Adrenal gland (tissue), 9 donors: ENCODE measurements at regions not wholly inside any gene's neighbourhood (a gene's known extent, or its start where the extent isn't known, plus 50 kb on each side); places are given as distances from the start of the nearest gene placed in this dataset.

Source experiments
- DNase-seq, 7 donors: peaks; one replicate each; pipeline ENCODE4 v3.0.0-alpha.2; 2019 to 2020
- H3K27ac ChIP-seq, 5 donors: fragments of 200-600 bp; sonication (generic) in 4 of 5; 1 replicate in 3 of 5; 2 replicates in 2 of 5; pipeline versions ENCODE4 v1.5.1 to v1.8.0; 2016 to 2020; ENCODE audit warnings: mild to moderate bottlenecking in 1 of 5
- H3K27me3 ChIP-seq: fragments of 200-600 bp; 2 replicates; pipeline ENCODE4 v1.8.0; 2021
- H3K36me3 ChIP-seq, 2 donors: fragments of 200-600 bp; replicated peaks in 1 of 2; 1 replicate in 1 of 2; 2 replicates in 1 of 2; pipeline versions ENCODE4 v1.5.1 to v1.8.0; 2018 to 2022
- H3K4me1 ChIP-seq, 2 donors: fragments of 200-600 bp; replicated peaks in 1 of 2; 1 replicate in 1 of 2; 2 replicates in 1 of 2; pipeline versions ENCODE4 v1.5.1 to v1.8.0; 2018 to 2021
- H3K4me3 ChIP-seq, 4 donors: fragments of 200-600 bp; sonication (generic) in 3 of 4; one replicate each; pipeline ENCODE4 v1.5.1; 2016 to 2018
- H3K9me3 ChIP-seq, 3 donors: fragments of 200-600 bp; sonication (generic) in 1 of 3; replicated peaks in 1 of 3; 1 replicate in 2 of 3; 2 replicates in 1 of 3; pipeline versions ENCODE4 v1.5.1 to v1.8.0; 2016 to 2021
- POLR2A ChIP-seq, 2 donors: fragments of 450-650 bp; IDR thresholded peaks; one replicate each; pipeline ENCODE4 v1.6.1; 2017; ENCODE audit warnings: antibody characterized with exemption in 2 of 2, mild to moderate bottlenecking in 2 of 2, moderate library complexity in 1 of 2
- WGBS, 4 donors: extraction: QIAGEN DNeasy Blood & Tissue Kit in 2 of 4; methylation state at CpG; one replicate each; pipeline versions ENCODE4 v1.1.5 to v1.1.7; 2013 to 2017; 5-methylcytosine and 5-hydroxymethylcytosine counted together
- intact Hi-C, 2 donors: fragments of 100-400 bp; cut with DNase I; formaldehyde crosslinking; loops; one replicate each; pipeline versions ENCODE4 v1.14.1 to v1.15.0; 2022 to 2023
- TF ChIP-seq, protein P1 (sequence below), 6 experiments: fragments of 450-650 bp in 4 of 6; fragments of 200-600 bp in 2 of 6; sonication (generic) in 1 of 6; IDR thresholded peaks; 1 replicate in 5 of 6; 2 replicates in 1 of 6; pipeline versions ENCODE4 v1.5.1 to v1.8.0; 2016 to 2021; ENCODE audit warnings: antibody characterized with exemption in 6 of 6, mild to moderate bottlenecking in 2 of 6, moderate library complexity in 1 of 6
- donor health status: healthy with polysubstance abuse.
- donor health status: Bipolar disorder and iron deficiency.
- donor health status: DM: yes; HTN: yes; CAD: no.
- donor health status: DM: no; HTN: no; CAD: no.
- donor health status: DM: no; HTN: no; CAD: no.

- WGBS, 4 donors: 72 to 78% methylated on average over 2 of the region's 2 CpGs; no CpG with 5 or more reads in 2 of the 4 donors
- no peak for DNase-seq
- intact Hi-C loops: no loop called here
Measured at GRCh38 chrY:7966916-7967315, 1055.4 kb upstream of the AMELY start.

DNA sequence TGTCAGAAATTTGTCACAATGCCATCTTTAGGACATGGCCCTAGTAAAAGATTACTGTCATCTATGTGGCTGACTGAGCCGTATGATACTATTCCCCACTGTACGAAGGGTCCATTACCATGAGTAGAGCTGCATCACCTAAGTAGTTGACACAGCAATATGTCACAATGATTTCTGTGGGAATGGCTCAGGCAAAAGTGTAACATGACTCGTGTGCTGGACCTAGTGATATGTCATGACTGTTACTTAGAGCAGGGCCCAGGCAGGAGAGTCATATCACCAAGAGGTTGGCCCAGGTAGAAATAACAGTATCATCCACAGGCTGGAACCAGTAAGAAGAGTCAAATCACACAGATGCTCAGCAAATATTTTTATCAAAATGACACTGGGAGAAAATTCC, 1051.8 kb upstream of the AMELY start:
- Histone ChIP-seq H3K4me3 (no peak overlapping the region), H3K27me3 (no peaks in the 10 kb centered on the region), H3K4me1 (no peaks in the 10 kb centered on the region), H3K27ac (no peak overlapping the region), H3K9me3 (no peaks in the 10 kb centered on the region), H3K36me3 (no peaks in the 10 kb centered on the region)
- intact Hi-C loops: no loop called here
- TF ChIP-seq, protein P1, sequence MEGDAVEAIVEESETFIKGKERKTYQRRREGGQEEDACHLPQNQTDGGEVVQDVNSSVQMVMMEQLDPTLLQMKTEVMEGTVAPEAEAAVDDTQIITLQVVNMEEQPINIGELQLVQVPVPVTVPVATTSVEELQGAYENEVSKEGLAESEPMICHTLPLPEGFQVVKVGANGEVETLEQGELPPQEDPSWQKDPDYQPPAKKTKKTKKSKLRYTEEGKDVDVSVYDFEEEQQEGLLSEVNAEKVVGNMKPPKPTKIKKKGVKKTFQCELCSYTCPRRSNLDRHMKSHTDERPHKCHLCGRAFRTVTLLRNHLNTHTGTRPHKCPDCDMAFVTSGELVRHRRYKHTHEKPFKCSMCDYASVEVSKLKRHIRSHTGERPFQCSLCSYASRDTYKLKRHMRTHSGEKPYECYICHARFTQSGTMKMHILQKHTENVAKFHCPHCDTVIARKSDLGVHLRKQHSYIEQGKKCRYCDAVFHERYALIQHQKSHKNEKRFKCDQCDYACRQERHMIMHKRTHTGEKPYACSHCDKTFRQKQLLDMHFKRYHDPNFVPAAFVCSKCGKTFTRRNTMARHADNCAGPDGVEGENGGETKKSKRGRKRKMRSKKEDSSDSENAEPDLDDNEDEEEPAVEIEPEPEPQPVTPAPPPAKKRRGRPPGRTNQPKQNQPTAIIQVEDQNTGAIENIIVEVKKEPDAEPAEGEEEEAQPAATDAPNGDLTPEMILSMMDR (IDR thresholded peaks at IDR 0.05): no peak
- TF ChIP-seq POLR2A (IDR thresholded peaks at IDR 0.05): no peak
- 66 to 79% methylated on average over 2 to 3 of the region's 3 CpGs; no CpG with 5 or more reads in 2 of the 4 donors for WGBS, 4 donors
- DNase-seq: no peak

More at GRCh38 chrY:7966916-7967315, 1055.4 kb upstream of the AMELY start:
- no peaks in the 10 kb centered on the region for H3K9me3 ChIP-seq
- H3K36me3 ChIP-seq: no peaks in the 10 kb centered on the region
- no peak overlapping the region for H3K27ac ChIP-seq
- no peaks in the 10 kb centered on the region for H3K27me3 ChIP-seq
- H3K4me3 ChIP-seq: no peak overlapping the region
- no peaks in the 10 kb centered on the region for H3K4me1 ChIP-seq
- TF ChIP-seq, protein P1 (IDR thresholded peaks at IDR 0.05): no peak
- TF ChIP-seq POLR2A (IDR thresholded peaks at IDR 0.05): no peak

- no peaks in the 10 kb centered on the region for H3K4me1 ChIP-seq
- no peaks in the 10 kb centered on the region for H3K36me3 ChIP-seq
- no peaks in the 10 kb centered on the region for H3K27me3 ChIP-seq
- 80 to 90% methylated on average over 1 of the region's 1 CpG; no CpG with 5 or more reads in 2 of the 4 donors for WGBS, 4 donors
- TF ChIP-seq, protein P1 (IDR thresholded peaks at IDR 0.05): no peak
- TF ChIP-seq POLR2A (IDR thresholded peaks at IDR 0.05): no peak
- H3K27ac ChIP-seq: no peak overlapping the region
- no peak overlapping the region for H3K4me3 ChIP-seq
- no peaks in the 10 kb centered on the region for H3K9me3 ChIP-seq
- intact Hi-C loops: no loop called here
- DNase-seq: no peak
Measured at GRCh38 chrY:7962350-7962749, 1050.8 kb upstream of the AMELY start.

GRCh38 chrY:7961811-7962210, 1050.3 kb upstream of the AMELY start:
- 74 to 86% methylated on average over 1 to 2 of the region's 2 CpGs; no CpG with 5 or more reads in 2 of the 4 donors for whole genome bisulfite sequencing, 4 donors
- Histone ChIP-seq H3K4me1 (no peaks in the 10 kb centered on the region), H3K4me3 (no peak overlapping the region), H3K9me3 (no peaks in the 10 kb centered on the region), H3K36me3 (no peaks in the 10 kb centered on the region), H3K27me3 (no peaks in the 10 kb centered on the region), H3K27ac (no peak overlapping the region)
- no peak for DNase-seq
- no peak for TF ChIP-seq POLR2A (IDR thresholded peaks at IDR 0.05)
- TF ChIP-seq, protein P1 (IDR thresholded peaks at IDR 0.05): no peak
- intact Hi-C loops: no loop called here
